ENCODE measurements at regions not wholly inside any gene's neighbourhood (a gene's known extent, or its start where the extent isn't known, plus 50 kb on each side); places are given as distances from the start of the nearest gene placed in this dataset.

- no peak for TF ChIP-seq EZH2phosphoT487 (IDR thresholded peaks at IDR 0.05; ENCODE audit: insufficient read depth, low read depth)
- TF ChIP-seq EZH2 (IDR thresholded peaks at IDR 0.05; ENCODE audit: insufficient read depth, poor library complexity, severe bottlenecking), result no peak
Measured at GRCh38 chr5:174197929-174198328, 152.4 kb downstream of the NSG2 start.
